GM18909 (cell line): ENCODE measurements at regions not wholly inside any gene's neighbourhood (a gene's known extent, or its start where the extent isn't known, plus 50 kb on each side); places are given as distances from the start of the nearest gene placed in this dataset.

Source experiments
- ATAC-seq: cut with Tn5 transposase; IDR thresholded peaks from one replicate; pipeline ENCODE4 v1.9.1; 2021; ENCODE audit warnings: mild to moderate bottlenecking; ENCODE audit not compliant: unreplicated experiment, poor library complexity

- no peak for ATAC-seq
Measured at GRCh38 chr3:189040656-189041335, 131.0 kb upstream of the TPRG1 start.

GRCh38 chr3:189041482-189042090 is 130.2 kb upstream of the TPRG1 start:
- ATAC-seq: peak; percentile 96

GRCh38 chr3:189042832-189043231 is 128.9 kb upstream of the TPRG1 start:
- ATAC-seq: no peak

- no peak for ATAC-seq
Measured at GRCh38 chr3:189049458-189050236, 122.1 kb upstream of the TPRG1 start.

- no peak for ATAC-seq
Measured at GRCh38 chr3:189053322-189053721, 118.4 kb upstream of the TPRG1 start.

- no peak for ATAC-seq
Measured at GRCh38 chr3:189056646-189057335, 115.0 kb upstream of the TPRG1 start.

GRCh38 chr3:189057369-189057768 is 114.4 kb upstream of the TPRG1 start:
- ATAC-seq: no peak

GRCh38 chr3:189058071-189058470 is 113.7 kb upstream of the TPRG1 start:
- no peak for ATAC-seq

- no peak for ATAC-seq
Measured at GRCh38 chr3:189070965-189071364, 100.8 kb upstream of the TPRG1 start.

- no peak for ATAC-seq
Measured at GRCh38 chr3:189071446-189071845, 100.3 kb upstream of the TPRG1 start.

- no peak for ATAC-seq
Measured at GRCh38 chr3:189076449-189076848, 95.3 kb upstream of the TPRG1 start.

GRCh38 chr3:189080745-189081144 is 91.0 kb upstream of the TPRG1 start:
- ATAC-seq: no peak

GRCh38 chr3:189082666-189083427 is 88.9 kb upstream of the TPRG1 start:
- no peak for ATAC-seq

- ATAC-seq: no peak
Measured at GRCh38 chr3:189084620-189085019, 87.2 kb upstream of the TPRG1 start.

- ATAC-seq: no peak
Measured at GRCh38 chr3:189092547-189092946, 79.2 kb upstream of the TPRG1 start.

- ATAC-seq: no peak
Measured at GRCh38 chr3:189094539-189094938, 77.2 kb upstream of the TPRG1 start.

- no peak for ATAC-seq
Measured at GRCh38 chr3:189096092-189096491, 75.7 kb upstream of the TPRG1 start.

GRCh38 chr3:189099031-189099471 is 72.7 kb upstream of the TPRG1 start:
- ATAC-seq: no peak

GRCh38 chr3:189099505-189100290 is 72.1 kb upstream of the TPRG1 start:
- no peak for ATAC-seq
